ENCODE measurements at regions not wholly inside any gene's neighbourhood (a gene's known extent, or its start where the extent isn't known, plus 50 kb on each side); places are given as distances from the start of the nearest gene placed in this dataset.
"Not testable (repeated sequence)": the region's sequence is repeated elsewhere in the genome, so short reads cannot be mapped to it uniquely, and the experiment has no call there.

DNA sequence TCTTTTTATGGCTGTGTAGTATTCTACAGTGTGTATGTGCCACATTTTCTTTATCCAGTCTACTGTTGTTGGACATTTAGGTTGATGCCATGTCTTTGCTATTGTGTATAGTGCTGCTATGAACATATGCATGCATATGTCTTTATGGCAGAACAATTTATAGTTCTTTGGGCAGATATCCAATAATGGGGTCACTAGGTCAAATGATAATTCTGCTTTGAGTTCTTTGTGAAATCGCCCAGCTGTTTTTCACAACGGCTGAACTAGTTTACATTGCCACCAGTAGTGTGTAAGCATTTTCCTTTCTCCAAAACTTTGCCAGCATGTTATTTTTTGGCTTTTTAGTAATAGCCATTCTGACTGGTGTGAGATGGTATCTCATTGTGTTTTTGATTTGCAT, 214.8 kb upstream of the TMEM229A start:
- 60% methylated on average over 2 of the region's 2 CpGs for WGBS
- DNase-seq (ENCODE audit: extremely low spot score): no peak
- Histone ChIP-seq H3K36me3 (ENCODE audit: insufficient read depth) (no peaks in the 10 kb centered on the region), H3K27ac (ENCODE audit: low read depth) (no peak overlapping the region), H3K4me1 (ENCODE audit: insufficient read depth) (no peaks in the 10 kb centered on the region), H3K4me3 (ENCODE audit: low read depth, low read length) (no peak overlapping the region)

GRCh38 chr7:124246262-124246863, 213.5 kb upstream of the TMEM229A start:
- no peaks in the 10 kb centered on the region for H3K4me1 ChIP-seq (ENCODE audit: insufficient read depth)
- 70% methylated on average over 2 of the region's 2 CpGs for WGBS
- no peak overlapping the region for H3K4me3 ChIP-seq (ENCODE audit: low read depth, low read length)
- no peak for DNase-seq (ENCODE audit: extremely low spot score)
- H3K36me3 ChIP-seq (ENCODE audit: insufficient read depth): no peaks in the 10 kb centered on the region
- H3K27ac ChIP-seq (ENCODE audit: low read depth): no peak overlapping the region

GRCh38 chr7:124244469-124244868, 211.6 kb upstream of the TMEM229A start:
- H3K4me3 ChIP-seq (ENCODE audit: low read depth, low read length); DNase-seq (ENCODE audit: extremely low spot score); H3K36me3 ChIP-seq (ENCODE audit: insufficient read depth); H3K4me1 ChIP-seq (ENCODE audit: insufficient read depth); H3K27ac ChIP-seq (ENCODE audit: low read depth): not testable (repeated sequence)

DNA sequence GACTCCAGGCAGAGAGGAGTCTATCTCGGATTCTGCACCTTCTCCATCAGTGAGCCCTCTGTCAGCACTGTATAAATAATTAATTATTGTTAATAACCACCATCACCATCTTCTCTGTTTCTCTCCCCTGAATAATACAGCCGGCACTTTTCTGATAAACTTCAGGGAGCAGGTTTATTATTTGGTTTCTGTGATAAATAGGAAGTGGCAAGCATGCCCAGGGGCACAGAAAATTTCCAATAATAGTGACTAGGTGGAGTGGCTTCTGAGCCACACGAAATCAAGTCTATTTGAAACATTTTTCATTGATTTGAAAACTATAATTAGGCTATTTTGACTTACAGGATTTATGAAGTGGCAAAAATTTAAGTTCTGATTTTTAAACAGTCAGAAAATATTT, 186.8 kb upstream of the TMEM229A start:
- Histone ChIP-seq H3K4me3 (ENCODE audit: low read depth, low read length) (no peak overlapping the region), H3K4me1 (ENCODE audit: insufficient read depth) (no peaks in the 10 kb centered on the region), H3K27ac (ENCODE audit: low read depth) (no peak overlapping the region), H3K36me3 (ENCODE audit: insufficient read depth) (no peaks in the 10 kb centered on the region)
- WGBS: 66% methylated on average over 3 of the region's 3 CpGs
- no peak for DNase-seq (ENCODE audit: extremely low spot score)

- Histone ChIP-seq H3K4me3 (ENCODE audit: low read depth, low read length) (no peak overlapping the region), H3K36me3 (ENCODE audit: insufficient read depth) (no peaks in the 10 kb centered on the region), H3K27ac (ENCODE audit: low read depth) (no peak overlapping the region), H3K4me1 (ENCODE audit: insufficient read depth) (no peaks in the 10 kb centered on the region)
- DNase-seq (ENCODE audit: extremely low spot score): no peak
- WGBS: 78% methylated on average over 2 of the region's 2 CpGs
These were observed 175.8 kb upstream of the TMEM229A start for GRCh38 chr7:124208642-124209041.

GRCh38 chr7:124208173-124208572, 175.3 kb upstream of the TMEM229A start:
- DNase-seq (ENCODE audit: extremely low spot score): no peak
- no peak overlapping the region for H3K27ac ChIP-seq (ENCODE audit: low read depth)
- H3K4me3 ChIP-seq (ENCODE audit: low read depth, low read length): no peak overlapping the region
- WGBS: 73% methylated on average over 2 of the region's 2 CpGs
- H3K36me3 ChIP-seq (ENCODE audit: insufficient read depth): no peaks in the 10 kb centered on the region
- H3K4me1 ChIP-seq (ENCODE audit: insufficient read depth): no peaks in the 10 kb centered on the region

DNA sequence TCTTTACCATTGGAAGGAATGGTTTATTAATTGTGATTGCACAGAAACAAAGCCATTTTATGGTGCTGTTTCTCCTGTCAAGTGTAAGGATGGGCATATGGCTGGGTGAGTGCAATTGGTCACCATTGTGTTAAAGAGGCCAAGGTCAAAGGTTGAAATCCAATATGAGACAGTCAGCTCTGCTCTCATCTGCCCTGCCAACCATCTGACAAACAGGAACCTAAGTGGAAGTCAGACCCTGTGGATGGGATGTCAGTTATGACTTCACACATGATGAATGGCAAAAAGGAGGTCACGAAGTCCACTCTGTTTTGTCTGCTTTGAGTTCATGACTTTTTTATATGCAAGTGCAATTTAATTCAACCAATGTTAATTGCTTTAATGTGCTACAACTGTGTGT, 172.7 kb upstream of the TMEM229A start:
- 90% methylated on average over 1 of the region's 1 CpG for WGBS
- no peak for DNase-seq (ENCODE audit: extremely low spot score)
- Histone ChIP-seq H3K4me1 (ENCODE audit: insufficient read depth) (no peaks in the 10 kb centered on the region), H3K4me3 (ENCODE audit: low read depth, low read length) (no peak overlapping the region), H3K27ac (ENCODE audit: low read depth) (no peak overlapping the region), H3K36me3 (ENCODE audit: insufficient read depth) (no peaks in the 10 kb centered on the region)

DNA sequence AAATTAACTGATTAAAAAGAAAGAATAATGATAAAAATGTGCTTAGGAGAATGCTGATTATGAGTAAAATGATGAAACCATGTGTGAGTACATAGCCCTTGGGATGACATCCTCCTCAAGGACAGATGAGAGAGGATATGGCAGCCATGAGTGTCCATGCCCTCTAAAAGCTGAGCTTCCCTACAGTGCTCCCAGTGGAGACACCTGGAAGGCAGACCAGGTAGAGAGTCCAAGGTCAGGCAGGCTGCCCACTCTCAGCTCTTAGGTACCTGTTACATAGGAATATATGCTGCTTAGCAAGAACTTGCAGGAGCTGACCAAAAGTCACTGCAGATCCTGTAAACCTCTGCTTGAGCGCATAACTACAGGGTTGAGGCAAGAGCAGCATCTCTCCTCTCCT, 169.7 kb upstream of the TMEM229A start:
- H3K4me1 ChIP-seq (ENCODE audit: insufficient read depth): no peaks in the 10 kb centered on the region
- WGBS: 96% methylated on average over 1 of the region's 1 CpG
- H3K27ac ChIP-seq (ENCODE audit: low read depth): no peak overlapping the region
- no peak overlapping the region for H3K4me3 ChIP-seq (ENCODE audit: low read depth, low read length)
- H3K36me3 ChIP-seq (ENCODE audit: insufficient read depth): no peaks in the 10 kb centered on the region
- DNase-seq (ENCODE audit: extremely low spot score): no peak

- no peak for DNase-seq (ENCODE audit: extremely low spot score)
- Histone ChIP-seq H3K4me1 (ENCODE audit: insufficient read depth) (no peaks in the 10 kb centered on the region), H3K27ac (ENCODE audit: low read depth) (no peak overlapping the region), H3K36me3 (ENCODE audit: insufficient read depth) (no peaks in the 10 kb centered on the region), H3K4me3 (ENCODE audit: low read depth, low read length) (no peak overlapping the region)
- WGBS: 62% methylated on average over 3 of the region's 3 CpGs
These were observed 169.0 kb upstream of the TMEM229A start for GRCh38 chr7:124201768-124202349.

- H3K4me3 ChIP-seq (ENCODE audit: low read depth, low read length): no peak overlapping the region
- H3K27ac ChIP-seq (ENCODE audit: low read depth): no peak overlapping the region
- H3K4me1 ChIP-seq (ENCODE audit: insufficient read depth): no peaks in the 10 kb centered on the region
- WGBS: 24% methylated on average over 2 of the region's 2 CpGs
- DNase-seq (ENCODE audit: extremely low spot score): no peak
- H3K36me3 ChIP-seq (ENCODE audit: insufficient read depth): no peaks in the 10 kb centered on the region
These were observed 163.7 kb upstream of the TMEM229A start for GRCh38 chr7:124196519-124196918.

GRCh38 chr7:124192885-124193284, 160.0 kb upstream of the TMEM229A start:
- no peak for DNase-seq (ENCODE audit: extremely low spot score)
- Histone ChIP-seq H3K4me3 (ENCODE audit: low read depth, low read length) (no peak overlapping the region), H3K27ac (ENCODE audit: low read depth) (no peak overlapping the region), H3K36me3 (ENCODE audit: insufficient read depth) (no peaks in the 10 kb centered on the region), H3K4me1 (ENCODE audit: insufficient read depth) (no peaks in the 10 kb centered on the region)

GRCh38 chr7:124191713-124192112, 158.8 kb upstream of the TMEM229A start:
- DNase-seq (ENCODE audit: extremely low spot score): no peak
- no peak overlapping the region for H3K4me3 ChIP-seq (ENCODE audit: low read depth, low read length)
- 72% methylated on average over 1 of the region's 1 CpG for WGBS
- H3K27ac ChIP-seq (ENCODE audit: low read depth): no peak overlapping the region
- no peaks in the 10 kb centered on the region for H3K36me3 ChIP-seq (ENCODE audit: insufficient read depth)
- H3K4me1 ChIP-seq (ENCODE audit: insufficient read depth): no peaks in the 10 kb centered on the region

DNA sequence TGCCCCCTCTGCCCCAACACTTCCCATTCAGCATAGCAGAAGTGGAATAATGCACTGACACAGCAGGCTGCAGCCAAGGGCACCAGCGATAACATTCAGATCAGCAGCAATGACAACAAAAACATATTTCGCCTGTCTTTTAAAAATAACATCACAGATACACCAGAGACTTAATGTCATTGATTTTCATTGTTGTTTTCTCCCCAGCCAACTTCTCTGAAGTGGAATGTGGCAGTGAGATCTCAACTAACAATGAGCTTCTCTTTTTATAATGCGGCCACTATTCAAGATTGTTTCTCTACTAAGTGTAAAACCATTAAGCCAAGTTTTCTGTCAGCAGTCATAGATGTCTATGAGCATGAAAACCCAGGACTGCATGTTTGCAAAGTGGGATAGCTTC, 158.2 kb upstream of the TMEM229A start:
- Histone ChIP-seq H3K36me3 (ENCODE audit: insufficient read depth) (no peaks in the 10 kb centered on the region), H3K4me1 (ENCODE audit: insufficient read depth) (no peaks in the 10 kb centered on the region), H3K4me3 (ENCODE audit: low read depth, low read length) (no peak overlapping the region), H3K27ac (ENCODE audit: low read depth) (no peak overlapping the region)
- 86% methylated on average over 3 of the region's 3 CpGs for WGBS
- DNase-seq (ENCODE audit: extremely low spot score): no peak

- Histone ChIP-seq H3K4me3 (ENCODE audit: low read depth, low read length) (no peak overlapping the region), H3K36me3 (ENCODE audit: insufficient read depth) (no peaks in the 10 kb centered on the region), H3K4me1 (ENCODE audit: insufficient read depth) (no peaks in the 10 kb centered on the region), H3K27ac (ENCODE audit: low read depth) (no peak overlapping the region)
- WGBS: 44% methylated on average over 1 of the region's 1 CpG
- DNase-seq (ENCODE audit: extremely low spot score): no peak
These were observed 155.7 kb upstream of the TMEM229A start for GRCh38 chr7:124188576-124188975.

DNA sequence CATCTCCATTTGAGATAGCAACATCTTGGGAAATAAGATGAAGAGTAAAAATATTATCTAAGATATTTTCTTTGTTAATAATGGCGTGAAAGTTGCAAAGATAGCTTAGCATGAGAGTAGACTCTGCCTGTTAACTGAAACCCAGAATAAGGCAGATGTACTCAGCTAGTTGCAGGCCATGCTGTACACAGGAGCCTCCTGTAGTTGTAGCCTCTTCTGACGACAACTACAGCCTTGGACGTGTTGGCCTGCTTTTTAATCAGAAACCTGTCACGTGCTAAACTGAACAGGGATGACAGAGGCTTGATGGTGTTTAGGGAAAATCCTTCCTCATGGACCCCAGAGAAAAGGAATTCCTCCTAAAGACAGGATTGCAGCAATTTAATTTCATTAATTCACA, 155.1 kb upstream of the TMEM229A start:
- no peaks in the 10 kb centered on the region for H3K36me3 ChIP-seq (ENCODE audit: insufficient read depth)
- 77% methylated on average over 4 of the region's 4 CpGs for WGBS
- H3K4me1 ChIP-seq (ENCODE audit: insufficient read depth): no peaks in the 10 kb centered on the region
- no peak for DNase-seq (ENCODE audit: extremely low spot score)
- no peak overlapping the region for H3K27ac ChIP-seq (ENCODE audit: low read depth)
- no peak overlapping the region for H3K4me3 ChIP-seq (ENCODE audit: low read depth, low read length)
